K562 (cell line): ENCODE measurements at regions not wholly inside any gene's neighbourhood (a gene's known extent, or its start where the extent isn't known, plus 50 kb on each side); places are given as distances from the start of the nearest gene placed in this dataset.

Experiments used
- ARID2 ChIP-seq: fragments of 450-650 bp; IDR thresholded peaks from 2 replicates; pipeline ENCODE4 v1.6.1; 2017; ENCODE audit warnings: antibody characterized with exemption, mild to moderate bottlenecking
- ATF3 ChIP-seq, 2 experiments: fragments of 450-650 bp in 1 of 2; sonication (generic) in 1 of 2; formaldehyde crosslinking in 1 of 2; IDR thresholded peaks in 1 of 2; conservative IDR thresholded peaks in 1 of 2; 2 replicates each; pipeline versions ENCODE4 v1.6.1 to v1.8.1; 2016 to 2023; ENCODE audit warnings: mild to moderate bottlenecking in 2 of 2, moderate library complexity in 2 of 2, inconsistent platforms in 1 of 2, missing genetic modification reagents in 1 of 2
- CXXC5 ChIP-seq: fragments of 250-450 bp; sonication (Bioruptor Pico); IDR thresholded peaks from 2 replicates; pipeline ENCODE4 v1.8.0; 2022; ENCODE audit warnings: inconsistent platforms, mild to moderate bottlenecking, moderate library complexity
- L3MBTL2 ChIP-seq: fragments of 450-650 bp; IDR thresholded peaks from 2 replicates; pipeline ENCODE4 v1.6.1; 2016; ENCODE audit warnings: mild to moderate bottlenecking, moderate library complexity
- MGA ChIP-seq: fragments of 450-650 bp; IDR thresholded peaks from 2 replicates; pipeline ENCODE4 v1.6.1; 2016; ENCODE audit warnings: mild to moderate bottlenecking, moderate library complexity
- MTA3 ChIP-seq: fragments of 450-650 bp; formaldehyde crosslinking; IDR thresholded peaks from 2 replicates; pipeline ENCODE4 v1.6.1; 2017; ENCODE audit warnings: mild to moderate bottlenecking, borderline replicate concordance
- TAF7 ChIP-seq: fragments of 450-650 bp; IDR thresholded peaks from 2 replicates; pipeline ENCODE4 v1.6.1; 2016; ENCODE audit warnings: missing genetic modification characterization, missing compliant biosample characterization
- ZFP30 ChIP-seq: fragments of 250-450 bp; sonication (Bioruptor Pico); IDR thresholded peaks from 2 replicates; pipeline ENCODE4 v1.8.0; 2022; ENCODE audit warnings: moderate library complexity, mild to moderate bottlenecking, inconsistent platforms, borderline replicate concordance
- ZNF175 ChIP-seq: fragments of 200-800 bp; sonication (Bioruptor generic); IDR thresholded peaks from 2 replicates; pipeline ENCODE4 v1.6.1; 2016; ENCODE audit warnings: low read depth, mild to moderate bottlenecking, missing genetic modification characterization, missing compliant biosample characterization
- TF ChIP-seq, protein P1 (sequence below), 2 experiments: fragments of 150-350 bp in 1 of 2; IDR thresholded peaks; 2 replicates each; pipeline ENCODE4 v1.6.1; 2012 to 2016; ENCODE audit warnings: low read depth in 2 of 2, low read length in 2 of 2, mild to moderate bottlenecking in 1 of 2, moderate library complexity in 1 of 2

GRCh38 chr12:27906658-27907473 lies 65.7 kb downstream of the PTHLH start (continued):
- TF ChIP-seq MGA (peak; percentile 61), CXXC5 (CRISPR knock-in tag) (peak; percentile 11; the same call in 1 of the 2 replicates), ARID2 (no peak), TAF7 (tag) (no peak), ZNF175 (peak; percentile 69), ZFP30 (CRISPR knock-in tag) (no peak), ATF3 (IDR thresholded peaks at IDR 0.05) (peak; percentile 48), ATF3 (CRISPR knock-in tag; conservative IDR thresholded peaks at IDR 0.05) (no peak), L3MBTL2 (peak; percentile 32; the same call in 1 of the 2 replicates), MTA3 (no peak)
- TF ChIP-seq, protein P1, sequence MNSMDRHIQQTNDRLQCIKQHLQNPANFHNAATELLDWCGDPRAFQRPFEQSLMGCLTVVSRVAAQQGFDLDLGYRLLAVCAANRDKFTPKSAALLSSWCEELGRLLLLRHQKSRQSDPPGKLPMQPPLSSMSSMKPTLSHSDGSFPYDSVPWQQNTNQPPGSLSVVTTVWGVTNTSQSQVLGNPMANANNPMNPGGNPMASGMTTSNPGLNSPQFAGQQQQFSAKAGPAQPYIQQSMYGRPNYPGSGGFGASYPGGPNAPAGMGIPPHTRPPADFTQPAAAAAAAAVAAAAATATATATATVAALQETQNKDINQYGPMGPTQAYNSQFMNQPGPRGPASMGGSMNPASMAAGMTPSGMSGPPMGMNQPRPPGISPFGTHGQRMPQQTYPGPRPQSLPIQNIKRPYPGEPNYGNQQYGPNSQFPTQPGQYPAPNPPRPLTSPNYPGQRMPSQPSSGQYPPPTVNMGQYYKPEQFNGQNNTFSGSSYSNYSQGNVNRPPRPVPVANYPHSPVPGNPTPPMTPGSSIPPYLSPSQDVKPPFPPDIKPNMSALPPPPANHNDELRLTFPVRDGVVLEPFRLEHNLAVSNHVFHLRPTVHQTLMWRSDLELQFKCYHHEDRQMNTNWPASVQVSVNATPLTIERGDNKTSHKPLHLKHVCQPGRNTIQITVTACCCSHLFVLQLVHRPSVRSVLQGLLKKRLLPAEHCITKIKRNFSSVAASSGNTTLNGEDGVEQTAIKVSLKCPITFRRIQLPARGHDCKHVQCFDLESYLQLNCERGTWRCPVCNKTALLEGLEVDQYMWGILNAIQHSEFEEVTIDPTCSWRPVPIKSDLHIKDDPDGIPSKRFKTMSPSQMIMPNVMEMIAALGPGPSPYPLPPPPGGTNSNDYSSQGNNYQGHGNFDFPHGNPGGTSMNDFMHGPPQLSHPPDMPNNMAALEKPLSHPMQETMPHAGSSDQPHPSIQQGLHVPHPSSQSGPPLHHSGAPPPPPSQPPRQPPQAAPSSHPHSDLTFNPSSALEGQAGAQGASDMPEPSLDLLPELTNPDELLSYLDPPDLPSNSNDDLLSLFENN (IDR thresholded peaks at IDR 0.05; ENCODE audit: low read depth in 2 of 2, low read length in 2 of 2), result no peak
